Kidney epithelial cell (primary cell): ENCODE measurements at regions not wholly inside any gene's neighbourhood (a gene's known extent, or its start where the extent isn't known, plus 50 kb on each side); places are given as distances from the start of the nearest gene placed in this dataset.

ENCODE experiments used
- DNase-seq: peaks from one replicate; pipeline ENCODE4 v3.0.0-alpha.2; 2010; ENCODE audit warnings: low read depth
- H3K27me3 ChIP-seq: 2 replicates; pipeline ENCODE4 v1.6.0; 2011; ENCODE audit warnings: low read length; ENCODE audit not compliant: control insufficient read depth, insufficient read depth
- H3K36me3 ChIP-seq: 2 replicates; pipeline ENCODE4 v1.5.1; 2011; ENCODE audit warnings: low read length; ENCODE audit not compliant: control insufficient read depth, insufficient read depth
- H3K4me3 ChIP-seq: 2 replicates; pipeline ENCODE4 v1.5.1; 2011; ENCODE audit warnings: low read depth, mild to moderate bottlenecking, control low read depth, low read length
- CTCF ChIP-seq: IDR thresholded peaks from 2 replicates; pipeline ENCODE4 v1.5.1; 2011; ENCODE audit warnings: mild to moderate bottlenecking, moderate library complexity, low read length, control low read depth, inconsistent platforms; ENCODE audit not compliant: insufficient read depth, poor library complexity, severe bottlenecking

- Histone ChIP-seq H3K4me3 (no peak overlapping the region), H3K36me3 (no peaks in the 10 kb centered on the region), H3K27me3 (no peaks in the 10 kb centered on the region)
- TF ChIP-seq CTCF = no peak
- DNase-seq = no peak
Measured at GRCh38 chr10:4637657-4638056, 188.3 kb upstream of the AKR1E2 start.

- no peak for DNase-seq
- Histone ChIP-seq H3K4me3 (no peak overlapping the region), H3K36me3 (no peaks in the 10 kb centered on the region), H3K27me3 (no peaks in the 10 kb centered on the region)
- no peak for TF ChIP-seq CTCF
Measured at GRCh38 chr10:4635883-4636282, 190.1 kb upstream of the AKR1E2 start.

- TF ChIP-seq CTCF = no peak
- H3K36me3 ChIP-seq = no peaks in the 10 kb centered on the region
- no peak for DNase-seq
- H3K27me3 ChIP-seq = no peaks in the 10 kb centered on the region
- H3K4me3 ChIP-seq = no peak overlapping the region
Measured at GRCh38 chr10:4635388-4635787, 190.6 kb upstream of the AKR1E2 start.

- no peak for TF ChIP-seq CTCF
- Histone ChIP-seq H3K27me3 (no peaks in the 10 kb centered on the region), H3K4me3 (no peak overlapping the region), H3K36me3 (no peaks in the 10 kb centered on the region)
- DNase-seq = no peak
Measured at GRCh38 chr10:4633776-4634175, 192.2 kb upstream of the AKR1E2 start.

GRCh38 chr10:4633186-4633585 lies 192.8 kb upstream of the AKR1E2 start:
- DNase-seq = no peak
- no peak for TF ChIP-seq CTCF
- H3K27me3 ChIP-seq = no peaks in the 10 kb centered on the region
- H3K4me3 ChIP-seq = no peak overlapping the region
- no peaks in the 10 kb centered on the region for H3K36me3 ChIP-seq

GRCh38 chr10:4632757-4633156 lies 193.2 kb upstream of the AKR1E2 start:
- no peak for TF ChIP-seq CTCF
- Histone ChIP-seq H3K4me3 (no peak overlapping the region), H3K27me3 (no peaks in the 10 kb centered on the region), H3K36me3 (no peaks in the 10 kb centered on the region)
- DNase-seq = no peak
